ENCODE measurements at regions not wholly inside any gene's neighbourhood (a gene's known extent, or its start where the extent isn't known, plus 50 kb on each side); places are given as distances from the start of the nearest gene placed in this dataset.
A peak's percentile ranks its signal among the peaks of the same experiment; 100 is the strongest.

DNA sequence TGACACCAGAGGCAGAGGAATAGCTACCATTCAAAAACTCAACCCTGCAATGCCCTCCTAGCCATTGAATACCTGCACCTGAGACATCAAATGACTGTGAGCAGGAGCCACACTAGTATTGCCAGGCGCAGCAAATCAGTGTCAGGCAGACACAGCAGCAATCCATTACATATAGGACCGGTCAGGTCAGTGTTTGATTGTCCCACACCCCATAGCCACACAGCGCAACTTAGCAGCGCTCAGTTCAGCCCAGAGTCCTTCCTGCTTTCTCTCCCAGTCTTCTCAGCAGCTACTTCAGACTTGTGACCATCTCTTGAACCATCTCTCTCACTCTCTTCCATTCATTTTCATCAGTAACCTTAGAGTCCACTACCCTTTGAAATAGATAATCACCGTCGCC is 181.6 kb upstream of the GPR12 start (continued):
- TF ChIP-seq USF1 (IDR thresholded peaks at IDR 0.05; ENCODE audit: borderline replicate concordance, extremely low read length, insufficient read depth, low read depth, low read length) (no peak), SPI1 (IDR thresholded peaks at IDR 0.05; ENCODE audit: borderline replicate concordance, insufficient read depth, low read depth, low read length) (no peak), TARDBP (IDR thresholded peaks at IDR 0.05; ENCODE audit: borderline replicate concordance) (no peak)

DNA sequence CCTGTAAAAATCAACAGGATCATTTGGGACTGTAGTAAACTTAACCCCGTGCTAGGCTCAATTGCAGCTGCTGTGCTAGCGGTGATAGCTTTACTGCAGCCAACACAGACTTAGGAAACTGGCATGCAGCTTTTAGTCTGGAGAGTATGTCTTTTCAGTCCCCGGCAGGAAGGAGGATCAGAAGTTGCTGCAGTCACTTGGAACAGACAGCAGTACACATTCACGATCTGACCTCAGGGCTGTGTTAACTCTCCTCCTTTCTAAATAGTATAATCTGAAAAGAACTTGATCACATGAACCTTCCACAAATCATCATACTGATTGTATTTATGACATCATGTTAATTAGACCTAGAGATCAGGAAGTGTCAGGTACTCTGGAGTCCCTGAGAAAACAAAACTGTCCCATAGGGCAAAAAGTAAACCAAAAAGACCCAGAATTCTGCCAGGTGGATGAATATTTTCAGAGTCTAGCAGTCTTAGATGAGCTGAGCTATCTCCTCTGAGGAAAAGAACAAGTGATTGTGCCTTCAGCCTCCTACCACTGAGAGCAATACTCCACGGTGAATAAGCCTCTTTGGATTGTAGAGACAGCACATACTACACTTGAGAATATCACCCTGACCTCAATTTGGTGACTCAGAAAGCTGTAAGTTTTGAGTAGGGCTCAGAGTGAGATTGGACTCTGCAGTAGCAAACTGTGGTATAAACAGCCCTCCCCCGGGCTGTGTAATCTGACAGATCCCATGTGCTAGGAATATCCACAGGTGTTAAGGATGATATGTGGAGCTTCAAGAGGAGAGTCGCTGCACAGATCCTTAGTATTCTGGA is 181.0 kb upstream of the GPR12 start:
- BruUV-seq (replicated peaks): no TSS peak
- Histone ChIP-seq H3K36me3 (ENCODE audit: control insufficient read depth in 2 of 2, insufficient read depth in 2 of 2, low read length in 1 of 2) (no peaks in the 10 kb centered on the region), H3K79me2 (ENCODE audit: control insufficient read depth, insufficient read depth, low read length) (no peaks in the 10 kb centered on the region), H4K20me1 (ENCODE audit: control insufficient read depth, insufficient read depth) (no peaks in the 10 kb centered on the region), H3K9ac (ENCODE audit: control insufficient read depth, insufficient read depth, low read length) (no peak overlapping the region), H3K4me2 (ENCODE audit: control insufficient read depth, insufficient read depth) (no peak overlapping the region), H3K27me3 (replicated peaks in 1 of 2; ENCODE audit: control insufficient read depth in 2 of 2, insufficient read depth in 2 of 2, low read length in 1 of 2) (peaks cover 0 to 5% of the 10 kb centered on the region in 2 experiments; a peak in 1 of 4 replicates), H3K27ac (ENCODE audit: control insufficient read depth, insufficient read depth) (no peak overlapping the region), H3K4me3 (no peak overlapping the region), H2AFZ (ENCODE audit: control insufficient read depth, low read depth, low read length) (no peak overlapping the region), H3K9me3 (replicated peaks; ENCODE audit: control insufficient read depth, insufficient read depth, low read length) (no peaks in the 10 kb centered on the region), H3K4me1 (ENCODE audit: control insufficient read depth, insufficient read depth, low read length) (no peaks in the 10 kb centered on the region)
- TF ChIP-seq FOS (IDR thresholded peaks at IDR 0.05; ENCODE audit: borderline replicate concordance, extremely low read depth, insufficient read length) (no peak), GATAD2B (conservative IDR thresholded peaks at IDR 0.05; ENCODE audit: low read depth) (no peak), ATF7 (IDR thresholded peaks at IDR 0.05; ENCODE audit: low read depth) (peak; percentile 40; the same call in 1 of the 2 replicates)
- RAD21 ChIA-PET (ENCODE audit: unreplicated experiment): no interaction called here
- CTCF ChIA-PET: interaction anchor here (0.6 to 1.5 kb wide), 3 partner anchors 11 to 630 kb away, joined by 3 to 5 read pairs (median 3); no protein-coding TSS in a partner anchor
- ATAC-seq (peak; percentile 22; the same call in 1 of the 3 replicates), FAIRE-seq (no peak), DNase-seq (ENCODE audit: low read depth, low spot score) (no peak)
- POLR2A ChIA-PET: no interaction called here
- intact Hi-C loops (cut with micrococcal nuclease; ENCODE audit: unreplicated experiment): no loop called here
- WGBS (ENCODE audit: insufficient coverage, insufficient replicate concordance, low lambda C conversion rate, missing lambda C conversion rate): 28% methylated on average over 7 of the region's 7 CpGs
- in situ Hi-C loops (cut with MboI): loop anchor here (5.0 kb wide), 1 partner anchor 51 kb away; no protein-coding TSS in a partner anchor
- SMC1A ChIA-PET (ENCODE audit: uncharacterized antibody, unreplicated experiment): interaction anchor here (1.4 kb wide), 1 partner anchor 417 kb away, joined by 4 read pairs; no protein-coding TSS in a partner anchor

Measured in GM12878 (cell line).